ENCODE measurements at regions not wholly inside any gene's neighbourhood (a gene's known extent, or its start where the extent isn't known, plus 50 kb on each side); places are given as distances from the start of the nearest gene placed in this dataset.

- no peaks in the 10 kb centered on the region; the same call in 1 of the 3 replicates for H3K9me3 Mint-ChIP-seq
- Histone ChIP-seq H3K27ac (ENCODE audit: low read depth) (no peak overlapping the region), H4K20me1 (replicated peaks; ENCODE audit: insufficient read depth) (no peaks in the 10 kb centered on the region), H3K79me2 (replicated peaks; ENCODE audit: insufficient read depth) (no peaks in the 10 kb centered on the region), H3K4me3 (peak overlapping the region; percentile 58), H3K4me1 (ENCODE audit: insufficient read depth) (peaks cover 20% of the 10 kb centered on the region), H3K27me3 (ENCODE audit: insufficient read depth) (peaks cover 28% of the 10 kb centered on the region), H3K9me2 (ENCODE audit: insufficient read depth) (no peaks in the 10 kb centered on the region), H3K4me2 (peak overlapping the region; percentile 84), H3F3A (replicated peaks; ENCODE audit: low read depth) (peaks cover 5% of the 10 kb centered on the region; the same call in 1 of the 2 replicates), H2AFZ (peak overlapping the region; percentile 97), H3K36me3 (ENCODE audit: insufficient read depth) (no peaks in the 10 kb centered on the region)
- peaks cover 15% of the 10 kb centered on the region for H3K4me1 Mint-ChIP-seq
- H3K27me3 Mint-ChIP-seq (ENCODE audit: insufficient read depth, low read depth, poor library complexity) = peaks cover 24% of the 10 kb centered on the region
- DNase-seq (ENCODE audit: low spot score) (peak; percentile 68), ATAC-seq (peak; percentile 68)
- no peak for TF ChIP-seq CREB1 (CRISPR knock-in tag; IDR thresholded peaks at IDR 0.05; ENCODE audit: low read depth)
- TF ChIP-seq, protein P1, sequence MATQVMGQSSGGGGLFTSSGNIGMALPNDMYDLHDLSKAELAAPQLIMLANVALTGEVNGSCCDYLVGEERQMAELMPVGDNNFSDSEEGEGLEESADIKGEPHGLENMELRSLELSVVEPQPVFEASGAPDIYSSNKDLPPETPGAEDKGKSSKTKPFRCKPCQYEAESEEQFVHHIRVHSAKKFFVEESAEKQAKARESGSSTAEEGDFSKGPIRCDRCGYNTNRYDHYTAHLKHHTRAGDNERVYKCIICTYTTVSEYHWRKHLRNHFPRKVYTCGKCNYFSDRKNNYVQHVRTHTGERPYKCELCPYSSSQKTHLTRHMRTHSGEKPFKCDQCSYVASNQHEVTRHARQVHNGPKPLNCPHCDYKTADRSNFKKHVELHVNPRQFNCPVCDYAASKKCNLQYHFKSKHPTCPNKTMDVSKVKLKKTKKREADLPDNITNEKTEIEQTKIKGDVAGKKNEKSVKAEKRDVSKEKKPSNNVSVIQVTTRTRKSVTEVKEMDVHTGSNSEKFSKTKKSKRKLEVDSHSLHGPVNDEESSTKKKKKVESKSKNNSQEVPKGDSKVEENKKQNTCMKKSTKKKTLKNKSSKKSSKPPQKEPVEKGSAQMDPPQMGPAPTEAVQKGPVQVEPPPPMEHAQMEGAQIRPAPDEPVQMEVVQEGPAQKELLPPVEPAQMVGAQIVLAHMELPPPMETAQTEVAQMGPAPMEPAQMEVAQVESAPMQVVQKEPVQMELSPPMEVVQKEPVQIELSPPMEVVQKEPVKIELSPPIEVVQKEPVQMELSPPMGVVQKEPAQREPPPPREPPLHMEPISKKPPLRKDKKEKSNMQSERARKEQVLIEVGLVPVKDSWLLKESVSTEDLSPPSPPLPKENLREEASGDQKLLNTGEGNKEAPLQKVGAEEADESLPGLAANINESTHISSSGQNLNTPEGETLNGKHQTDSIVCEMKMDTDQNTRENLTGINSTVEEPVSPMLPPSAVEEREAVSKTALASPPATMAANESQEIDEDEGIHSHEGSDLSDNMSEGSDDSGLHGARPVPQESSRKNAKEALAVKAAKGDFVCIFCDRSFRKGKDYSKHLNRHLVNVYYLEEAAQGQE (IDR thresholded peaks at IDR 0.05; ENCODE audit: unreplicated experiment) = no peak
- no peak for TF ChIP-seq EZH2 (IDR thresholded peaks at IDR 0.05; ENCODE audit: low read depth, unreplicated experiment)
- TF ChIP-seq POLR2AphosphoS5 (IDR thresholded peaks at IDR 0.05; ENCODE audit: low read depth) = no peak
- no peak for TF ChIP-seq JUNB (IDR thresholded peaks at IDR 0.05; ENCODE audit: unreplicated experiment)
- TF ChIP-seq NANOG (IDR thresholded peaks at IDR 0.05; ENCODE audit: borderline replicate concordance) = no peak
- TF ChIP-seq, protein P2, sequence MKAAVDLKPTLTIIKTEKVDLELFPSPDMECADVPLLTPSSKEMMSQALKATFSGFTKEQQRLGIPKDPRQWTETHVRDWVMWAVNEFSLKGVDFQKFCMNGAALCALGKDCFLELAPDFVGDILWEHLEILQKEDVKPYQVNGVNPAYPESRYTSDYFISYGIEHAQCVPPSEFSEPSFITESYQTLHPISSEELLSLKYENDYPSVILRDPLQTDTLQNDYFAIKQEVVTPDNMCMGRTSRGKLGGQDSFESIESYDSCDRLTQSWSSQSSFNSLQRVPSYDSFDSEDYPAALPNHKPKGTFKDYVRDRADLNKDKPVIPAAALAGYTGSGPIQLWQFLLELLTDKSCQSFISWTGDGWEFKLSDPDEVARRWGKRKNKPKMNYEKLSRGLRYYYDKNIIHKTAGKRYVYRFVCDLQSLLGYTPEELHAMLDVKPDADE (IDR thresholded peaks at IDR 0.05) = no peak
- TF ChIP-seq, protein P3, sequence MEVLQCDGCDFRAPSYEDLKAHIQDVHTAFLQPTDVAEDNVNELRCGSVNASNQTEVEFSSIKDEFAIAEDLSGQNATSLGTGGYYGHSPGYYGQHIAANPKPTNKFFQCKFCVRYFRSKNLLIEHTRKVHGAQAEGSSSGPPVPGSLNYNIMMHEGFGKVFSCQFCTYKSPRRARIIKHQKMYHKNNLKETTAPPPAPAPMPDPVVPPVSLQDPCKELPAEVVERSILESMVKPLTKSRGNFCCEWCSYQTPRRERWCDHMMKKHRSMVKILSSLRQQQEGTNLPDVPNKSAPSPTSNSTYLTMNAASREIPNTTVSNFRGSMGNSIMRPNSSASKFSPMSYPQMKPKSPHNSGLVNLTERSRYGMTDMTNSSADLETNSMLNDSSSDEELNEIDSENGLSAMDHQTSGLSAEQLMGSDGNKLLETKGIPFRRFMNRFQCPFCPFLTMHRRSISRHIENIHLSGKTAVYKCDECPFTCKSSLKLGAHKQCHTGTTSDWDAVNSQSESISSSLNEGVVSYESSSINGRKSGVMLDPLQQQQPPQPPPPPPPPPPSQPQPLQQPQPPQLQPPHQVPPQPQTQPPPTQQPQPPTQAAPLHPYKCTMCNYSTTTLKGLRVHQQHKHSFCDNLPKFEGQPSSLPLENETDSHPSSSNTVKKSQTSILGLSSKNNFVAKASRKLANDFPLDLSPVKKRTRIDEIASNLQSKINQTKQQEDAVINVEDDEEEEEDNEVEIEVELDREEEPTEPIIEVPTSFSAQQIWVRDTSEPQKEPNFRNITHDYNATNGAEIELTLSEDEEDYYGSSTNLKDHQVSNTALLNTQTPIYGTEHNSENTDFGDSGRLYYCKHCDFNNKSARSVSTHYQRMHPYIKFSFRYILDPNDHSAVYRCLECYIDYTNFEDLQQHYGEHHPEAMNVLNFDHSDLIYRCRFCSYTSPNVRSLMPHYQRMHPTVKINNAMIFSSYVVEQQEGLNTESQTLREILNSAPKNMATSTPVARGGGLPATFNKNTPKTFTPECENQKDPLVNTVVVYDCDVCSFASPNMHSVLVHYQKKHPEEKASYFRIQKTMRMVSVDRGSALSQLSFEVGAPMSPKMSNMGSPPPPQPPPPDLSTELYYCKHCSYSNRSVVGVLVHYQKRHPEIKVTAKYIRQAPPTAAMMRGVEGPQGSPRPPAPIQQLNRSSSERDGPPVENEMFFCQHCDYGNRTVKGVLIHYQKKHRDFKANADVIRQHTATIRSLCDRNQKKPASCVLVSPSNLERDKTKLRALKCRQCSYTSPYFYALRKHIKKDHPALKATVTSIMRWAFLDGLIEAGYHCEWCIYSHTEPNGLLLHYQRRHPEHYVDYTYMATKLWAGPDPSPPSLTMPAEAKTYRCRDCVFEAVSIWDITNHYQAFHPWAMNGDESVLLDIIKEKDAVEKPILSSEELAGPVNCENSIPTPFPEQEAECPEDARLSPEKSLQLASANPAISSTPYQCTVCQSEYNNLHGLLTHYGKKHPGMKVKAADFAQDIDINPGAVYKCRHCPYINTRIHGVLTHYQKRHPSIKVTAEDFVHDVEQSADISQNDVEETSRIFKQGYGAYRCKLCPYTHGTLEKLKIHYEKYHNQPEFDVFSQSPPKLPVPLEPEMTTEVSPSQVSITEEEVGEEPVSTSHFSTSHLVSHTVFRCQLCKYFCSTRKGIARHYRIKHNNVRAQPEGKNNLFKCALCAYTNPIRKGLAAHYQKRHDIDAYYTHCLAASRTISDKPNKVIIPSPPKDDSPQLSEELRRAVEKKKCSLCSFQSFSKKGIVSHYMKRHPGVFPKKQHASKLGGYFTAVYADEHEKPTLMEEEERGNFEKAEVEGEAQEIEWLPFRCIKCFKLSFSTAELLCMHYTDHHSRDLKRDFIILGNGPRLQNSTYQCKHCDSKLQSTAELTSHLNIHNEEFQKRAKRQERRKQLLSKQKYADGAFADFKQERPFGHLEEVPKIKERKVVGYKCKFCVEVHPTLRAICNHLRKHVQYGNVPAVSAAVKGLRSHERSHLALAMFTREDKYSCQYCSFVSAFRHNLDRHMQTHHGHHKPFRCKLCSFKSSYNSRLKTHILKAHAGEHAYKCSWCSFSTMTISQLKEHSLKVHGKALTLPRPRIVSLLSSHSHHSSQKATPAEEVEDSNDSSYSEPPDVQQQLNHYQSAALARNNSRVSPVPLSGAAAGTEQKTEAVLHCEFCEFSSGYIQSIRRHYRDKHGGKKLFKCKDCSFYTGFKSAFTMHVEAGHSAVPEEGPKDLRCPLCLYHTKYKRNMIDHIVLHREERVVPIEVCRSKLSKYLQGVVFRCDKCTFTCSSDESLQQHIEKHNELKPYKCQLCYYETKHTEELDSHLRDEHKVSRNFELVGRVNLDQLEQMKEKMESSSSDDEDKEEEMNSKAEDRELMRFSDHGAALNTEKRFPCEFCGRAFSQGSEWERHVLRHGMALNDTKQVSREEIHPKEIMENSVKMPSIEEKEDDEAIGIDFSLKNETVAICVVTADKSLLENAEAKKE (CRISPR knock-in tag; IDR thresholded peaks at IDR 0.05) = no peak
- TF ChIP-seq, protein P4, sequence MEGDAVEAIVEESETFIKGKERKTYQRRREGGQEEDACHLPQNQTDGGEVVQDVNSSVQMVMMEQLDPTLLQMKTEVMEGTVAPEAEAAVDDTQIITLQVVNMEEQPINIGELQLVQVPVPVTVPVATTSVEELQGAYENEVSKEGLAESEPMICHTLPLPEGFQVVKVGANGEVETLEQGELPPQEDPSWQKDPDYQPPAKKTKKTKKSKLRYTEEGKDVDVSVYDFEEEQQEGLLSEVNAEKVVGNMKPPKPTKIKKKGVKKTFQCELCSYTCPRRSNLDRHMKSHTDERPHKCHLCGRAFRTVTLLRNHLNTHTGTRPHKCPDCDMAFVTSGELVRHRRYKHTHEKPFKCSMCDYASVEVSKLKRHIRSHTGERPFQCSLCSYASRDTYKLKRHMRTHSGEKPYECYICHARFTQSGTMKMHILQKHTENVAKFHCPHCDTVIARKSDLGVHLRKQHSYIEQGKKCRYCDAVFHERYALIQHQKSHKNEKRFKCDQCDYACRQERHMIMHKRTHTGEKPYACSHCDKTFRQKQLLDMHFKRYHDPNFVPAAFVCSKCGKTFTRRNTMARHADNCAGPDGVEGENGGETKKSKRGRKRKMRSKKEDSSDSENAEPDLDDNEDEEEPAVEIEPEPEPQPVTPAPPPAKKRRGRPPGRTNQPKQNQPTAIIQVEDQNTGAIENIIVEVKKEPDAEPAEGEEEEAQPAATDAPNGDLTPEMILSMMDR (conservative IDR thresholded peaks at IDR 0.05; ENCODE audit: low read depth in 2 of 2) = no peak
- no peak for TF ChIP-seq STAT1 (IDR thresholded peaks at IDR 0.05; ENCODE audit: unreplicated experiment)
- no peak for TF ChIP-seq ZNF114 (CRISPR knock-in tag; IDR thresholded peaks at IDR 0.05)
- TF ChIP-seq ZNF331 (CRISPR knock-in tag; IDR thresholded peaks at IDR 0.05; ENCODE audit: low read depth) = no peak
- no peak for TF ChIP-seq EZH2phosphoT487 (IDR thresholded peaks at IDR 0.05; ENCODE audit: unreplicated experiment)
- H3K4me3 Mint-ChIP-seq = peak overlapping the region; percentile 54; the same call in 2 of the 3 replicates
- H3K36me3 Mint-ChIP-seq (ENCODE audit: low read depth) = no peaks in the 10 kb centered on the region; the same call in 2 of the 3 replicates
- H3K27ac Mint-ChIP-seq = no peak overlapping the region
These were observed 62.3 kb upstream of the GATA2 start for GRCh38 chr3:128555098-128555825.

All from GM23338 (cell line).